Stimulated activated CD4-positive, alpha-beta T cell treated with anti-CD3 and anti-CD28 coated beads, Interleukin-2, amount 100 ng/mL, for 48 hours (primary cell): ENCODE measurements at regions not wholly inside any gene's neighbourhood (a gene's known extent, or its start where the extent isn't known, plus 50 kb on each side); places are given as distances from the start of the nearest gene placed in this dataset.

ENCODE experiments used
- DNase-seq, 2 donors: peaks; one replicate each; pipeline ENCODE4 v3.0.0-alpha.2; 2020

GRCh38 chr6:121837545-121838229 is 402.2 kb downstream of the GJA1 start:
- no peak for DNase-seq

- no peak for DNase-seq
These were observed 403.4 kb downstream of the GJA1 start for GRCh38 chr6:121838842-121839241.

DNA sequence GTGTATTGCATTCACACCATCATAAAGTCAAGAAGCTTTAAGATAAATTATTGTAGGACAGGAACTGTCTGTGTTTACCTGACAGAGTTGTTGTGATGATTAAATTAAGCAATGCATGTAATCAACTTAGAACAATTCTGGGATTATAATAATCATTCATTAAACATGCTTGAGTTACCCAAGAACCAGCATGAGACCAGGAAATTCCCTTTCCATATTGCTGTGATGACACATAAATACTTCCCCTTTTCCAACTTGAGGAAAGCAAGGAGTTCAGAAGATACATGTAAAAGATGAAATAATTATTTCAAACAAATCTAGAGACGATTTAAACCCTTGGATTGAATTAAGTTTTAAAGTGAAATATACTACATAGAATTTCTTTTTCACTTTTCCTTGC is 404.4 kb downstream of the GJA1 start:
- DNase-seq, result no peak

- no peak for DNase-seq
These were observed 409.5 kb downstream of the GJA1 start for GRCh38 chr6:121844898-121845297.

- no peak for DNase-seq
These were observed 412.5 kb downstream of the GJA1 start for GRCh38 chr6:121847806-121848522.

DNA sequence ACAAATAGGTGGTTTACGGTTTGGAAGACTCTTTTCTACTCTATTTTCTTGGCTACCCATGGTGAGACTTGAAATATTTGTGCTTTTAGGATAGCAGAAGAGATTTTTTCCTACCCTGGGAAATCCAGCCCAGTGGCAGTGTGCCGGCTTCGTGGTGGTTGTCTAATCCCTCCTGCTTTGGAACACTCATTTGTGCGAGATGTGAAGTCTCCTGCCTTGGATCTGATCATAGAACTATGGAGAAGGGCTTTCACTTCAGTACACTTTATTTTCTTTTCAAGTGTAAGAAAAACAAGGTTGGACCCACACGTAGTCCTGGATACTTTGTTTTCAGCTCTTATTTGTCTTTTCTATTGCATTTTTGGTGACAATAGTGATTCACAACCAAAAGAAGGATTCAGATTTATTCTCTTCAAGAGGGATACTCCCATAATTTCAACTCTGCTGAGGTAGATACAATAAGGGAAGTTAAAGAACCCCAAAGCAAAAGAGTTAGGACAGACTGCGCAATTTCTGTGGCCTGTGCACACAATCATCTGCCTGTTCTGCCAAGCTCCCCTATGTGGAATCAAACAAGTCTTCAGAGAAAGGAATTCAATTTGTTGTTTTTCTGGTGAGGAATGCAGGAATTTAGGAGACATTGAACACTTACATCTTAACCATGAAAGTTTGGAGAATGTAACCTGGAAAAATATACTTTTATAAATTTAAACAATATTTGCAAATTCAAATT is 413.2 kb downstream of the GJA1 start:
- DNase-seq, result no peak

GRCh38 chr6:121849477-121849876 is 414.0 kb downstream of the GJA1 start:
- DNase-seq, result peak; percentile 10 to 13

GRCh38 chr6:121851056-121851455 is 415.6 kb downstream of the GJA1 start:
- no peak for DNase-seq

DNA sequence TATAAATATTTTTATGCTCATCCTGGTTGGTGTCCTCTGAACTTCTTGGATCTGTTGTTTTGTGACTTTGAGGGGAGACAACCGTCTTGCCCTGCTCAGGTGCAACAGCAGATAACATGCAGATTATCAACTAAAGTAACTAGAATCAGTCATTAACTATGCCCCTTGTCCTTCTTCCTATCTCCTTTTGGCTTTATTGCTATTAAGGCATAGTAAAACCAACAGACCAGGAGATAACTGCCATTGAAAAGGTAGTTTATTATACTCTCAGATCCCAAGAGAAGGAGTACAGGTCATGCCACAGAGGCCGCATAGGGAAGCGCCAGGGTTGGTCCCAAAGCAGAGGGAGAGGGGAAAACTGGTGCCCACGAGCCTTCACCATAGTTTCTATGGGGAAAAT is 418.2 kb downstream of the GJA1 start:
- no peak for DNase-seq

GRCh38 chr6:121855521-121855920 is 420.1 kb downstream of the GJA1 start:
- DNase-seq, result no peak

GRCh38 chr6:121856296-121856695 is 420.9 kb downstream of the GJA1 start:
- no peak for DNase-seq

DNA sequence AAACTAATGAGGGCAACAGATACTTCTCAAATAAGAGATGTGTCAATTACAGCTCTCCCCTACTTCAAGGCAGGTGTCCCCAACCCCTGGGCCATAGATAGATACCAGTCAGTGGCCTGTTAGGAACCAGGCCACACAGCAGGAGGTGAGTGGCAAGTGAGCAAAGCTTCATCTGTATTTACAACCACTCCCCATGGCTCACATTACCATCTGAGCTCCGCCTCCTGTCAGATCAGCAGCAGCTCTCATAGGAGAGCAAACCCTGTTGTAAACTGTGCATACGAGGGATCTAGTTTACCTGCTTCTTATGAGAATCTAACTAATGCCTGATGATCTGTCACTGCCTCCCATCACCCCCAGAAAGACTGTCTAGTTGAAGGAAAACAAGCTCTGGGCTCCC is 422.1 kb downstream of the GJA1 start:
- no peak for DNase-seq

DNA sequence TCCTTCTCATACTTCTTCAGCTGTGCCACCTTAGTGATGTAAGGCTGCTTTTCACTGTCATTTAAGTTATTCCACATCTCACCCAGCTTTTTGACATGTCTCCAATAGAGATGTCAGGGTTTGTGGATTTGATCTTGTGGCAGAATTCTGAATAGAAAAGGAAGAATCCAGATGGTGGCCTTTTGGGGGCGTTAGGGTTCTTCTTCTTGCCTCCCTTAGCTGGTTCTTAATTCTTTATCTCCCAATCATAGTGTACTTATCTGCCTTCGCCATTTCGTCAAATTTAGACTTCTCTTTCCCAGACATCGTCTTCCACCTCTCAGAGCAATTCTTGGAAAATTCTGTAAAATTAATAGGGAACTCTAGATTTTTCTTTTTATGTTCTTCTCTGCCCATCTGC is 422.9 kb downstream of the GJA1 start:
- DNase-seq, result no peak

- no peak for DNase-seq
These were observed 423.5 kb downstream of the GJA1 start for GRCh38 chr6:121858986-121859385.

- DNase-seq, result no peak
These were observed 430.4 kb downstream of the GJA1 start for GRCh38 chr6:121865811-121866210.

DNA sequence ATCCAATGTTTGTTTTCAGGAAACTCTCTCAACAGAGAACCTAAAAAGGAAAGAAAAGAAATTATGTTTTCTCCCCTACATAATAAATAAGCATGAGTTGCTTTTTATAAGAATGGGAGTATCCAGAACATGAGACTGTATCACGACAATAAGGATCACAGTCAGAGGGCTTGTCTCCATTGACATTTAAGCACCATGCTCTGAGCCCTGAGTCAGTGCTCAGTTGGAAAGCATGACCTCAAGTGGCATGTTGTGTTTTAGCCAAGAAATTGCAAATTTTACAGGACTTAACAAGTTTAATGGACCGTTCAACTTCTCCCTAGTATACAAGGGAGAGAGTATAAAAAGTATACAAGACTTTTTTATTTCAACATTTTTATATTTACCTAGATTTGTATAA is 431.6 kb downstream of the GJA1 start:
- no peak for DNase-seq

DNA sequence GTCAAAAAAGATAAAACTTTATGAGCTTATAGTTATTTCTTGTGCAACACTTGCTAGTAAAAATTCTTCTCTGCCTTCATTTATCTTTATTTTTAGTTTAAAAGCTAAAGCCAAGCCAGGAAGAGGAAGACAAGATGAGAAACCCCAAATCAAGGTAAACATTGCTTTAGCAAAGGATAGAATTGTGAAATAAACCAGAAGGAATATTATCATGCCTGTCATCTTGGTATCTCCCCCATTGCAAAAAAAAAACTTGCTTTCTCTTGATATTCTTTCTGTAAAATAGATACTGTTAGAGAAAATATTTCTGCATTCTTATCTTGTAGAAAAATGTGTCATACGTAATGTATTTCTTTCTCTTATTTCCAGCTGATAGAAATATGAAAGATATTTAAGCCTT is 432.8 kb downstream of the GJA1 start:
- DNase-seq, result no peak

GRCh38 chr6:121873595-121873994 is 438.1 kb downstream of the GJA1 start:
- DNase-seq, result no peak

GRCh38 chr6:121876721-121877120 is 441.3 kb downstream of the GJA1 start:
- DNase-seq, result no peak

DNA sequence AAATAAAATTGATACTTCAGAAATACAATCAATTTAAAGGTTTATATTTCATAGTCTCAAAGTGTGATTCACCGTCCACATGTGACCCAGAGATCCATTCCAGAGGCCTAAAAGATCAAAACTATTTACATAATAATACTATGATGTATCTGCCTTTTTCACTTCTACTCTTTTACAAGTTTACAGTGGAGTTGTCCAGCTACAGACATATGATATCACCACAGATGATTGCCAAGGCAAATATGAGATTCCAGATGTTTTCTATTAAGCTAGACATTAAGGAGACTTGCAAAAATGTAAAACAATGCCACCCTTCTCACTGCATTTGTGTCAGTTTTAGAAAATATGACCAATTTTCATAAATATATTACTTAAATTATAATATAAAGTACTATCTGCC is 443.7 kb downstream of the GJA1 start:
- no peak for DNase-seq

- no peak for DNase-seq
These were observed 445.4 kb downstream of the GJA1 start for GRCh38 chr6:121880831-121881230.

- no peak for DNase-seq
These were observed 446.7 kb downstream of the GJA1 start for GRCh38 chr6:121881974-121882667.

DNA sequence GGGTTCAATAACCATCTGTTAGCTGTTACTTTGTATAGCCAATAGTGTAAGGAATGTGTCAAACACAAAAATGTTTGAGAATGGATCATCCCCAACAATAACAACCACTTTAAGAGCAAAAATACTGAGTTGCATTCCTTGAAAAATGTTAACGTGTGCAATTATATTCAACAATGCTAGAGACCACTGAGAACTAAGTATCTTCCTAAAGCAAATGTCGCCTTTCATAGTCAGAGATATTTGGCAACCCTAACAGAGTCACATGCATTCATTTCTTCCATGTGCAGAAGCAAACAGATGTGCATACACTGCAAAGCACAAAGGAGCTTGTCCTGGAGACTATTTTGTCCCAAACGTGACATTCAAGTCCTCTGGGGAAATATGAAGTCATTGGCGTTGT is 448.6 kb downstream of the GJA1 start:
- DNase-seq, result no peak

DNA sequence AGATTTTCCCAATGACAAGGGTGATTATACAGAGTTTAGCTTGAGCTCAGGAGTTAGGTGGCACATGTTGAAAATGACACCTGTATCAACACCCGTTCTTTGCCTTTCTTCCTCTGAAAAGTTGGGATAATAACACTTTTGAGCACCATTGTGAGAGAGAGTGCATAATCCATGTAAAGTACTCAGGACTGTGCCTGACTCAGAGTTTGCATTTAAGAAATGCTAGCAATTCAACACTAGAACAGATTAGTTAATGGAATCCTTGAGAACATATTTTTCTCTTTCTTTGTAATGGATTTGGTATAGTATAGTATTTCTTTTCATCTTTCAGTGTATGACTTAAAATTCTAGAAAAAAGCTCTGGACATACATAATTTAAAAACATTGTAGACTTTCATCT is 449.2 kb downstream of the GJA1 start:
- DNase-seq, result no peak
